Epithelial cell of prostate (primary cell): ENCODE measurements at regions not wholly inside any gene's neighbourhood (a gene's known extent, or its start where the extent isn't known, plus 50 kb on each side); places are given as distances from the start of the nearest gene placed in this dataset.
A peak's percentile ranks its signal among the peaks of the same experiment; 100 is the strongest.

Experiments
- DNase-seq: peaks from one replicate; pipeline ENCODE4 v3.0.0-alpha.2; 2011; ENCODE audit warnings: low read depth, low spot score
- H3K27ac ChIP-seq: fragments of 450-650 bp; 2 replicates; pipeline ENCODE4 v1.5.1; 2017; ENCODE audit warnings: mild to moderate bottlenecking

DNA sequence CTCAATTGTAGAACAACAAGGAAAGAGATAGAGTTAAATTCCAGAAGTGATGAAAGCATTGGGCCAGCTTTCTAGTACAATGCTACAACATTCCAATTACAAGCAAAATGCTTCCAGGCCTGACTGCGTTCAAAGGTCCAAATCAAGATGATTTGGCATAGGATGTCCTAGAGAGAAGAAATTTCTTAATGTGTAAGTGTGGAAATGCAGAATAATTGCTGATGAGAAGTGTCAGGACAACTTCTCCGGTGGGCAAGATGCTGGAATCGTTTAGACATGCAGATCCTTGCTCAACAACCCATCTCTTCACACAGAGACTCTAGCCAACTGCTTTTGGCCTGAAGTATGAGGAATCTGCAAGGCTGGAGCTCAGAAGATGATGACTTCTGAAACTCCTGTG is 71.1 kb upstream of the PDZRN3 start:
- no peak for DNase-seq
- H3K27ac ChIP-seq, result no peak overlapping the region

GRCh38 chr3:73694983-73695757 is 70.4 kb upstream of the PDZRN3 start:
- H3K27ac ChIP-seq, result no peak overlapping the region
- DNase-seq, result no peak

DNA sequence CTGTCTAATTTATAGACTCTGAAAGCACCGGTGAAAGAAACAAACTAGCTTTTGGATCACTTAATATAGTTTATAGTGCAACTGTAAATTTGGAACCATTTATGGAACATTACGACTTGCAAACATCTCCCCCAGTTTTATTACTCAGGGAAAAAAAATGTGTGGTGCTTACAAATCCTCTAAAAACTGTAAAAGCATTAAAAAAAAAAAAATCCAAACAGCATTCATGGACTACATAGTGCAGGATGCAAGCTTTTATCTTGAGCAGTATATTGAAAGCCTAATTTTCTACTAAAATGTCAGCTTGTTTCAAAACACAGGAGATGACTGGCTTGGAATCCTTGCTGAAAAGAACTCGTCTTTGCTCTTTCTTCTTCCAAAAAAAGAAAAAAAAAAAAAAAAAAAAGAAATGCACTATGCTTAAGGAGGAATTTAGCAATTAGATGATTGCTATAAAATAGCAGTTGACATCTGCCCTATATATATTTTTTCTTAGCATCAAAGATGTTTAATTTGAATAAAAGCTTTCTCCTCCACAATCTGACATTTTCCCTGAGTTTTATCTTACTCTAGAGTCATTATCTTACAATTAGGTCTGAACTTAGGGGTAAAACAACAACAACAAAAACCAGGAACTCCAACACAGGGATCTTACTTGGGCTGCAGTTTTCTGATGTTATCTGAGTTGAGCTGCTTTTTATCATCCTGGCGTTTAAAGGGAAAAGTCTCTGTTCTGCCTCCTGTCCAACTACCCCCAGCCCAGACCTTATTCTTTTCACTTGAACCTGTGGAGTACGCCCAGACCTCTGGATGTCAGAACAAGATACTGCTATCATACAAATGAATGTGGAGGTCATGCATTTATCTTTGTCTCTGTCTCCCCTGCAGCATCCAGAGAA is 62.6 kb upstream of the PDZRN3 start:
- H3K27ac ChIP-seq, result no peak overlapping the region
- DNase-seq, result no peak

DNA sequence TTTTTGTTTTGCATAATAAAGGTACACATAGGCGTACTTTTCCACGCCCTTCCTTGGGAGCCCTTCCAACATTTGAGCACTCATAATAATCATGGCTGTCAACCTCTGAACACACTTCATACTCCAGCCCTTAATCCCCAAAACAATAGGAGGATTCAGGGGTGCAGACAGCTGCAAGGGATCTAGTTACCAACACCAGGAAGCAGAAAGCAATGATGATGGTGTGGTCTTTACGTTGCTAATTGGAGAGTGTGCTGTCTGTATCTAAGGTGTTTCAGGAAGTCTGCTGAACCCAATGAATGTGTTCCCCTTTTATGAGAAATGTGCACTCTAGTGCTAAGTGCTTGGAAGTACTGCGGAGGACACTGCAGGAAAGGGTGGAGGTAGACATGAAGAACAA is 60.3 kb upstream of the PDZRN3 start:
- no peak for DNase-seq
- no peak overlapping the region for H3K27ac ChIP-seq

DNA sequence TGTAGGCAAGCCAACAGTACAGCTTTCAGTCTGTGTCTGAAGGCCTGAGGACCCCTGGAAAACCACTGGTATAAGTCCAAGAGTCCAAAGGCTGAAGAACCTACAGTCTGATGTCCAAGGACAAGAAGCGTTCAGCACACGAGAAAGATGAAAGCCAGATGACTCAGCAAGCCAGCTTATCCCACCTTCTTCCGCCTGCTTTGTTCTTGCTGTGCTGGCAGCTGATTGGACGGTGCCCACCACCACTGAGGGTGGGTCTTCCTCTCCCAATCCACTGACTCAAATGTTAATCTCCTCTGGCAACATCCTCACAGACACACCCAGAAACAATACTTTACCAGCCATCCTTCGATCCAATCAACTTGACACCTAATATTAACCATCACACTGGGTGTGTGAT is 59.0 kb upstream of the PDZRN3 start:
- no peak for DNase-seq
- no peak overlapping the region for H3K27ac ChIP-seq

- DNase-seq, result peak; percentile 77
- H3K27ac ChIP-seq, result peak overlapping the region; percentile 75
Measured at GRCh38 chr3:73681610-73682009, 56.9 kb upstream of the PDZRN3 start.

- no peak for DNase-seq
- peak overlapping the region; percentile 75 for H3K27ac ChIP-seq
Measured at GRCh38 chr3:73681198-73681597, 56.5 kb upstream of the PDZRN3 start.

GRCh38 chr3:73680391-73681095 is 55.8 kb upstream of the PDZRN3 start:
- no peak for DNase-seq
- peak overlapping the region; percentile 75 for H3K27ac ChIP-seq

- no peak overlapping the region for H3K27ac ChIP-seq
- no peak for DNase-seq
Measured at GRCh38 chr3:73677336-73678024, 52.7 kb upstream of the PDZRN3 start.
